Endothelial cell of umbilical vein (primary cell): ENCODE measurements at regions not wholly inside any gene's neighbourhood (a gene's known extent, or its start where the extent isn't known, plus 50 kb on each side); places are given as distances from the start of the nearest gene placed in this dataset.

Source experiments
- BruUV-seq: library from RNA; stranded (reverse); fragments of 400-500 nt; replicated peaks from 2 replicates; lab custom pipeline; 2021; lab: Mats Ljungman, UMichigan
- CTCF ChIA-PET: fragments of 300-600, 350-600 bp; sonication (Branson Sonifier 250); formaldehyde crosslinking; loops from one replicate; lab custom pipeline; 2021; ENCODE audit warnings: antibody characterized with exemption, inconsistent platforms; lab: Charles Lee
- POLR2A ChIA-PET: fragments of 300-600, 350-600 bp; sonication (Branson Sonifier 250); formaldehyde crosslinking; loops from one replicate; lab custom pipeline; 2021; ENCODE audit warnings: antibody characterized with exemption, inconsistent platforms; lab: Charles Lee
- DNase-seq: peaks from one replicate; pipeline ENCODE4 v3.0.0-alpha.2; 2011; ENCODE audit warnings: low read depth, low spot score
- FAIRE-seq: peaks from 2 replicates; lab custom pipeline; 2011; peaks lifted over from hg19 to GRCh38; lab: Jason Lieb, UNC
- H2AFZ ChIP-seq: 2 replicates; pipeline ENCODE4 v1.6.0; 2012; ENCODE audit warnings: low read depth, low read length, control low read depth, inconsistent platforms
- H3K27ac ChIP-seq: 2 replicates; pipeline ENCODE4 v1.5.1; 2011; ENCODE audit warnings: low read depth, mild to moderate bottlenecking, control low read depth, low read length, moderate library complexity; ENCODE audit not compliant: insufficient read depth
- H3K27me3 ChIP-seq, 2 experiments: 2 replicates each; pipeline versions ENCODE4 v1.6.0 to v1.6.1; 2011; ENCODE audit warnings: low read length in 2 of 2, mixed read lengths in 1 of 2; ENCODE audit not compliant: control insufficient read depth in 2 of 2, insufficient read depth in 2 of 2
- H3K36me3 ChIP-seq, 2 experiments: 2 replicates in 1 of 2; 3 replicates in 1 of 2; pipeline ENCODE4 v1.5.1; 2011; ENCODE audit warnings: low read length in 2 of 2, mild to moderate bottlenecking in 1 of 2, moderate library complexity in 1 of 2; ENCODE audit not compliant: control insufficient read depth in 2 of 2, insufficient read depth in 2 of 2; ENCODE audit errors: extremely low read depth in 1 of 2
- H3K4me1 ChIP-seq: 3 replicates; pipeline ENCODE4 v1.5.1; 2011; ENCODE audit warnings: mild to moderate bottlenecking, low read length; ENCODE audit not compliant: control insufficient read depth, insufficient read depth; ENCODE audit errors: extremely low read depth
- H3K4me2 ChIP-seq: 2 replicates; pipeline ENCODE4 v1.6.1; 2011; ENCODE audit warnings: low read length, control low read depth, mixed read lengths; ENCODE audit not compliant: insufficient read depth
- H3K4me3 ChIP-seq, 3 experiments: fragments of 200-600 bp in 1 of 3; sonication (generic), shearing (Covaris generic) in 1 of 3; replicated peaks in 1 of 3; 2 replicates each; pipeline ENCODE4 v1.5.1; 2011 to 2016; ENCODE audit warnings: control low read depth in 3 of 3, low read length in 3 of 3, mild to moderate bottlenecking in 2 of 3, inconsistent platforms in 1 of 3, low read depth in 1 of 3, moderate library complexity in 1 of 3; ENCODE audit not compliant: insufficient read depth in 1 of 3
- H3K79me2 ChIP-seq: 2 replicates; pipeline ENCODE4 v1.6.0; 2012; ENCODE audit warnings: low read length, inconsistent platforms; ENCODE audit not compliant: control insufficient read depth, insufficient read depth
- H3K9ac ChIP-seq: replicated peaks from 2 replicates; pipeline ENCODE3; 2011; ENCODE audit warnings: low read length, control low read depth; ENCODE audit not compliant: insufficient read depth; ENCODE audit errors: extremely low read depth
- H3K9me1 ChIP-seq: replicated peaks from 3 replicates; pipeline ENCODE4 v1.6.0; 2011; ENCODE audit warnings: mild to moderate bottlenecking, low read length; ENCODE audit not compliant: control insufficient read depth, insufficient read depth; ENCODE audit errors: extremely low read depth
- H3K9me3 ChIP-seq: replicated peaks from 2 replicates; pipeline ENCODE4 v1.5.1; 2012; ENCODE audit warnings: low read length, inconsistent platforms; ENCODE audit not compliant: control insufficient read depth, insufficient read depth
- H4K20me1 ChIP-seq: replicated peaks from 2 replicates; pipeline ENCODE3; 2011; ENCODE audit warnings: mild to moderate bottlenecking, low read length; ENCODE audit not compliant: control insufficient read depth, insufficient read depth; ENCODE audit errors: extremely low read depth
- CTCF ChIP-seq, 2 donors: IDR thresholded peaks; 1 replicate in 1 of 2; 2 replicates in 1 of 2; pipeline ENCODE4 v1.5.1; 2011; ENCODE audit warnings: low read length in 2 of 2, mild to moderate bottlenecking in 2 of 2, moderate library complexity in 2 of 2, control low read depth in 1 of 2, inconsistent platforms in 1 of 2, low read depth in 1 of 2; ENCODE audit not compliant: insufficient read depth in 1 of 2; ENCODE audit errors: extremely low read depth in 1 of 2
- EZH2 ChIP-seq: IDR thresholded peaks from 2 replicates; pipeline ENCODE4 v1.6.1; 2012; ENCODE audit warnings: borderline replicate concordance, low read depth, mild to moderate bottlenecking, moderate library complexity, low read length, inconsistent platforms; ENCODE audit not compliant: severe bottlenecking
- FOS ChIP-seq: IDR thresholded peaks from 2 replicates; pipeline ENCODE4 v1.6.1; 2011; ENCODE audit warnings: mild to moderate bottlenecking, low read length, moderate library complexity, borderline replicate concordance; ENCODE audit not compliant: insufficient read depth
- GATA2 ChIP-seq: IDR thresholded peaks from 2 replicates; pipeline ENCODE4 v1.7.0; 2011; ENCODE audit warnings: low read depth, mild to moderate bottlenecking, moderate library complexity, mixed read lengths, low read length; ENCODE audit not compliant: insufficient read length, insufficient read depth
- JUN ChIP-seq: IDR thresholded peaks from 2 replicates; pipeline ENCODE4 v1.6.1; 2011; ENCODE audit warnings: borderline replicate concordance, low read depth; ENCODE audit not compliant: insufficient read length, insufficient read depth
- MAX ChIP-seq: IDR thresholded peaks from 2 replicates; pipeline ENCODE4 v1.6.1; 2011; ENCODE audit not compliant: insufficient read depth, insufficient read length
- MYC ChIP-seq: IDR thresholded peaks from one replicate; pipeline ENCODE4 v1.6.1; 2011; ENCODE audit warnings: mild to moderate bottlenecking, low read depth, low read length
- POLR2A ChIP-seq: IDR thresholded peaks from 2 replicates; pipeline ENCODE4 v1.6.1; 2012; ENCODE audit warnings: low read depth, mild to moderate bottlenecking, control low read depth, low read length
- POLR2AphosphoS5 ChIP-seq: IDR thresholded peaks from 2 replicates; pipeline ENCODE4 v1.6.1; 2012; ENCODE audit warnings: low read depth, mild to moderate bottlenecking, control low read depth, low read length, moderate library complexity; ENCODE audit not compliant: insufficient read depth
- dilution Hi-C: fragments of 300-500 bp; cut with MboI; formaldehyde crosslinking; loops from one replicate; pipeline ENCODE4 v1.15.0; 2019; ENCODE audit warnings: low sequenced_read_pairs; ENCODE audit not compliant: extremely low pct_ligation_motif_present
- intact Hi-C: fragments of 100-400 bp; cut with micrococcal nuclease; formaldehyde crosslinking; loops from one replicate; pipeline ENCODE4 v1.10.0; 2022

DNA sequence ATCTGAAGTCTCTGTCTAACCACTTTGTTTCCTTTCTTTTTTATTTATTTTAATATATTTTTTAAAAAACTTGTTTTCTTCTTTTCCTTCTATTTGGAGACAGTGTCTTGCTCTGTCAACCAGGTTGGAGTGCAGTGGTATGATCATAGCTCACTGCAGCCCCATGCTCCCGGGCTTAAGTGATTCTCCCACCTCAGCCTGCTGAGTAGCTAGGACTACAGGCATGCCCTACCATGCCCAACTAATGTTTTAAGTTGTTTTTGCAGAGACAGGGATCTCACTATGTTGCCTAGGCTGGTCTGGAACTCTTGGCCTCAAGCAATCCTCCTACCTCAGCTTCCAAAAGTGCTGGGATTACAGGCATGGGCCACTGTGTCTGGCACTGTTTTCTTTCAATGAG, 81.1 kb upstream of the TLK1 start:
- Histone ChIP-seq H3K4me1 (no peaks in the 10 kb centered on the region), H4K20me1 (no peaks in the 10 kb centered on the region), H3K4me3 (no peak overlapping the region), H3K27ac (no peak overlapping the region), H3K27me3 (peaks cover 0 to 2% of the 10 kb centered on the region in 2 experiments), H3K79me2 (no peaks in the 10 kb centered on the region), H3K9me1 (no peaks in the 10 kb centered on the region), H3K4me2 (no peak overlapping the region), H2AFZ (no peak overlapping the region), H3K9ac (no peak overlapping the region), H3K36me3 (no peaks in the 10 kb centered on the region), H3K9me3 (no peaks in the 10 kb centered on the region)
- CTCF ChIA-PET = no interaction called here
- DNase-seq (no peak), FAIRE-seq (no peak)
- dilution Hi-C loops = no loop called here
- no peak for TF ChIP-seq POLR2AphosphoS5
- no peak for TF ChIP-seq MAX
- TF ChIP-seq EZH2 = no peak
- no peak for TF ChIP-seq POLR2A
- TF ChIP-seq GATA2 = no peak
- TF ChIP-seq CTCF (IDR thresholded peaks at IDR 0.05; ENCODE audit: extremely low read depth in 1 of 2, insufficient read depth in 1 of 2, low read depth in 1 of 2, low read length in 2 of 2) = no peak
- no peak for TF ChIP-seq FOS
- TF ChIP-seq JUN = no peak
- TF ChIP-seq MYC = no peak
- BruUV-seq = no TSS peak
- POLR2A ChIA-PET = no interaction called here
- intact Hi-C loops = loop anchor here (10.0 kb wide), 1 partner anchor 267 kb away; no protein-coding TSS in a partner anchor
